Left colon (tissue), 2 donors: ENCODE measurements at regions not wholly inside any gene's neighbourhood (a gene's known extent, or its start where the extent isn't known, plus 50 kb on each side); places are given as distances from the start of the nearest gene placed in this dataset.
A peak's percentile ranks its signal among the peaks of the same experiment; 100 is the strongest.
"Not testable (repeated sequence)": the region's sequence is repeated elsewhere in the genome, so short reads cannot be mapped to it uniquely, and the experiment has no call there.

Experiments used
- ATAC-seq: fragments of 200-7000 bp; cut with Tn5 transposase; one replicate; pipeline ENCODE4 v1.9.1; 2020; ENCODE audit warnings: mild to moderate bottlenecking, moderate library complexity
- DNase-seq, 2 donors: peaks; one replicate each; pipeline ENCODE4 v3.0.0-alpha.2; 2020
- intact Hi-C, 2 donors: fragments of 100-400 bp; cut with DNase I in 1 of 2; cut with micrococcal nuclease in 1 of 2; formaldehyde crosslinking; loops; one replicate each; pipeline versions ENCODE4 v1.11.2 to v1.14.0; 2022; cut with DNase I, micrococcal nuclease
- donor health status: DM: no; HTN: no; CAD: no.
- donor health status: DM: yes; HTN: yes; CAD: no.

DNA sequence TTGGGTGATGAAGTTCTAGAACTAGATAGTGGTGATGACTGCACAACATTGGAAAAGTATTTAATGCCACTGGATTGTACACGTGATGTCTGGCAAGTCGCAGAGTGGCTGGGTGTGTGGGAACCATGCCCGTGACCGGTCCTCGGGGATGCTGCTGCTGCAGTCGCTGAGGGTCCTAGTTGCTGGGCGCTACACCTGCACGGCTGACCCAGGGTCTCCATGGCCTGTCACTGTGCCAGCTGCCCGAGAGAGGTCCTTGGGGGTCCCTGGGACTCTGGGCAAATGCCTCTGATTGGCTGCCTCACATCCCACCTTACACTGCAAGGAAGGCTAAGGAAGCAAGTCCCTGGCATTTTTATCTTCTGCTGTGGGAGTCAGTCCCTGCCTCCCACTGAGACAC, 109.1 kb upstream of the PABPC3 start:
- ATAC-seq (no peak), DNase-seq (no peak)
- intact Hi-C loops = no loop called here

DNA sequence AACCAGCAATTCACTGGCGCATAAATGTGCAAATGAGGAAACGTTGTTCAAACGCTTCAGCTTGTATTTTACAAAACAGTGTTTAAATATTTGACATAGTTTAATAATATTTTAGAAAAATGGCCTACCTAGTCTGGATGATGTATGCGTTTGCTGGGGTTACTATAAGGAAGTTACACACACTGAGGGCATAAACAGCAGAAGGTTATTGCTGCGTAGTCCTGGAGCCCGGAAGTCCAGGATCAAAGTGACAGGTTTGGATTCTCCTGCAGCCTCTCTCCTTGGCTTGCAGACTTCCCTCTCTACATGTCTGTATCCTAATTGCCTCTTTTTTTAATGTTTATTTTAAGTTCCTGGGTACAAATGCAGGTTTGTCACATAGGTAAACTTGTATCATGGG, 106.0 kb upstream of the PABPC3 start:
- peak; percentile 82 for ATAC-seq
- intact Hi-C loops, DNase-seq: not testable (repeated sequence)

DNA sequence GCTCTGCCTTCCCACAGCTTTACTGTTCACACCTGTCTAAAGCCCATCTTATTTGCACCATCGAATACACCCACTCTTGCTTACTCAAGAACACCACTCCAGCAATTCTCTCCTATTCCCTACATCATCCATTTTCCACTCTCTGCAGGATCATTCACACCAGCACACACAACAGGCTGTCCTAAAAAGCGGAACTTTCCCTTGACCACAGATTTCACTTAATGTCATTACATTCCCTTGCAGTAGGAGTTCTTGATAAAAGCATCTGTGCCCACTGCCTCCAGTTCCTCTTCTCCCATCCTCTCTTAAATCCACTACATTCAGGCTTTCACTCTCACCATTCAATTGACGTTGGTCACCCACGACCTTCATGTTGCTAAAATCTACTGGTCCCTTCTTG, 103.0 kb upstream of the PABPC3 start:
- DNase-seq, ATAC-seq, intact Hi-C loops: not testable (repeated sequence)

DNA sequence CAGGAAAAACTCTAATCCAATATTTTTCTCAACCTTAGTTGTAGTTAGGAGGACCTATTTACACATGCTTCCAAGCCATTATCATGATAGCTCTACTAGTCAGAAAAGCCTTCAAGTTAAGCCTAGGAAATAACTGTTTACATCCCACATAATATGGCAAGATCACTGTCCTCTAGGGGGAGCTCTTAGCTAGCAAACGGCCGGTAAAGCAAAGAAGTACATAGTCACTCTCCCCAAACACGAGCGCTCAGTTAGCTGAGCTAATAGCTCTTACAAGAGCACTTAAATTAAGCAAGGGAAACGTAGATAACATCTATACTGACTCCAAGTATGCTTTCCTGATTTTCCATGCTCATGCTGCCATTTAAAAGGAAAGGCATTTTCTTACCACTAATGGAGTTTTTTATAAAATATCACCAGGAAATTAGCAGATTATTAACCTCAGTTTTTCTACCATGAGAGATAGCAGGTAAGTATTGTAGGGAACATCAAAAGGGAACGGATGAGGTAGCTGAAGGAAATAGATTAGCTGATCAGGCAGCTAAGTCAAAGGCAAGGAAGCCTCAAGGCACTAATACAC, 100.6 kb upstream of the PABPC3 start:
- DNase-seq (peak; percentile 43 to 48), ATAC-seq (peak; percentile 82)
- intact Hi-C loops = no loop called here

DNA sequence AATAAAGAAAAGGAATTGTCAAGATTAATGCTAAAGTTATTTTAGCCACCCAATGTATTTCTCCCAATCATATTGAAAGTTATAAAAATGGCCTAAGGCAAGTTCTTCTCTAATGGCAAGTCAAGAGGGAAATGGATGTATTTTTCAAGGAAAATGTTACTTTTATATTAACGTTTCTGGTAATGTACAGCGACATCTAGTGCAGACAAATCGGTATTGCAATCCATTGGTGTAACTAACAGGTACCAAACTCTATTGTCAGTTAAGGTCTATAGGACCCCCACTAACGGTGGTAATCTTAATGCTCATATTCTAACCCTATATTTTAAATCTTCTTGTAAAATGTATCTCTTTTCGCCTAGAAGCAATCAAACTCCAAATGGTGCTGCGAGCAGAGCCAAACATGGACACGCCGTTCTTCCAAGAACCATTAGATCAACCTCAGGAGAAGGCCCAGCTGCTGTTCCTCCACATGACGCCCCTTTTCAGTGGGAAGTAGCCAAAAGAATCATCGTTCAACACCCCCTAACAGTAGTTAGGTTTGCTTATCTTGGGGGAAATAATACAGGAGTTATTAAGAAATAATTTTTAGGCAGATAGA, 98.5 kb upstream of the PABPC3 start:
- intact Hi-C loops = no loop called here
- DNase-seq = no peak
- ATAC-seq = no peak

DNA sequence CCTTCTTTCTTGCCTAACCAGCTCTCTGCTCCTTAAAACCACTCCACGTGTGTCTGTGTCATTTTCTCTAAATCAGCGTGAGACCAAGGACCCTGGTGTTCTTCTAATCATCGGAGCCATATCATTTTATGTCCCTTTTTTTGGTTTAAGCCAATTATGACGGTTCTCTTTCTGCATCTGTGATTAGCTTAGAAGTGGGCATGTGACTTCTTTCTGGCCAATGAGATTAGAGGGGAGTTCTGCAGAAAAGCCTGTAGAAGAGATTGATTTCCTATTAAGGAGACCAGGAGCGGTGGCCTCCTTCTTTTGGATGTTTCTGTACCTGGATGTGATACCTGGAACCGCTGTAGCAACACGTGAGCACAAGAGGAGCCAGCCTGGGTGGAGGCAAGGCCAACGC, 97.5 kb upstream of the PABPC3 start:
- intact Hi-C loops = no loop called here
- no peak for ATAC-seq
- DNase-seq = no peak

DNA sequence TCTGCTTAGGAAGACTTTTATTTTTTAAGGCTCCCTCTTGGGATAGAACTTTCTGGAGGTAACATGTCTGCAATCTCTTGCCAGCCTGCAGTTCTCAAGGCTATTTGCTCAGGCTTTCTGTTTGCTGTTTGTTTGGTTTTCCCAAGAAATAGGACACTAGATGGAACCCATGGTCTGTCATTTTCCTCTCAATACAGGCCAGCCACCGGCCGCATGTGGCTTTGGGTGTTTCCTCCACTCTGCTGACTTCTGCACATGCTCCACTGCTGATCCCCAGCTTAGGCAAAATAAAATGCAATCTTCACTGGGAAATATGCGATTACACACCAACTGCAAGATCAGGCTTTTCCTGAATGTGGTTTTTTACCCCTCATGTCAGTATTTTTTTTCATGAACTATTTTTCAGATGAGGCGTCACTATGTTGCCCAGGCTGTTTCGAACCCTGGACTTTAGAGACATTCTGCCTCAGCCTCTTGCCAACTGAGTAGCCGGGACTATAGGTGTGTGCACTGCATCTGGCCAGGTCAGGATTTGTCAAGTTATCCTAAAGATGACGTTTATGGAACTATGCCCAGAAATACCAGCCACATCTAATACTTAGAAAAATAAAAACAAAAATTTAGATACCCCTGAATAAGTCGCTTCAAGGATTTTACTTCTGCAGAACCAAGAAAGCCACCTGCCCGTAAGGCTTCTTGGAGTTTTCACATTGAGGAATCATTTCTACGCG, 94.3 kb upstream of the PABPC3 start:
- intact Hi-C loops = no loop called here
- DNase-seq (no peak), ATAC-seq (no peak)

DNA sequence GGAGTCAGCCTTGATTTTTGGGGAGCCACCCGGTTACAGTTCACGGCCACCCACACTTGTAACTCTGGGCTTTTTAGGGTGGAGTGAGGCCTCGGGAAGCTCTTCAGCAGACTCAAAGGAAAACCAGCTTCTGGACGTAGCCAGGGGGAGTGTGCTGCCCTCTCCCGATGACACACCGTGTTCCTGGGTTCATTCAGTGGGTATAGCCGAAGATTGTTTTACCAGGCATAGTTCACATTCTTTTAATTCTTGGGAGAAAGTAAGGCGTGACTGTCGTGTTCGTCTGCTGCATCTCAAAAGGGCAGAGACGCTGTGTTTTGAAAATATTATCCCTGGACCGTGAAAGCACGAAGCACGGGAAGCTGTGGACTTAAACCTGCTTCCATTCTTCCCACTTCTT, 93.6 kb upstream of the PABPC3 start:
- ATAC-seq, DNase-seq, intact Hi-C loops: not testable (repeated sequence)

DNA sequence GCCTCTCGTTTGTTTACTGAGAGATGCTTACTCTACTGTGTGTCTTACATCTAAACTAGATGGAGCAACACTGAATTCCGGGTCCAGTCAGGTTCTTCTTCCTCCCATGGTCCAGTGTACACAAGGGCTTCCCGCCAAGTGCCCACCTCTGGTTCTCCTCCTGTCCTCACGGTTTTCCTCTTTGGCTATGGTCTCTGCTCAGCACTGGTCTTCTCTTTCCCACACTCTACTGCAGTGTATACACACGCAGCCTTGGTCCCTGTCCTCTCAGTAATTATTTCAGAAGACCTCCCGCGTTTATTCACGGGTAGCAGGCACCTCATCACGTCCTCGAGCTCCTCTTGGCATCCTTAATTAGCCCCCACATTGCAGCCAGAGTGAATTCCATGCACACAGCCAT, 91.4 kb upstream of the PABPC3 start:
- intact Hi-C loops, DNase-seq, ATAC-seq: not testable (repeated sequence)

DNA sequence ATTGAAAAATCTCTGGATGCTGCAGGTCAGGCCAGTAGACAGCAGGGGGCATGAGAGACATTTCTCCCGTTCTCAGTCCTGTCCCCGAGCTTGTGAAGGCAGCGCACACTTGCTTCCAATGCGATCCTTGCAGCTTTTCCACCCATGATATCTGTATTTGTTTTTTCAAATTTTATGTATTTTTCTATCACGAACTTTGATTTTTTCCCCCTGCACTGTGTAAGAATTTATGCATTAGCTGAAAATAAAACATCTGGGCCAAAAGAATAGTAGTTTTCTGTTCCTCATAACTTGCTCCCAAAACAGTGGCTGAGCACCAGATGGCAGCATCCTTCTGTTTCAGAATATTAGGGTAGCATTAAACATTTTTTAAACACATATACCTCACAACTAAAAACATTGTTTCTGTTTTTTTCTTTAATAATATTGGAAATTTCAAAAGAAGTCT, 90.9 kb upstream of the PABPC3 start:
- DNase-seq, intact Hi-C loops: not testable (repeated sequence)
- ATAC-seq = peak; percentile 87

DNA sequence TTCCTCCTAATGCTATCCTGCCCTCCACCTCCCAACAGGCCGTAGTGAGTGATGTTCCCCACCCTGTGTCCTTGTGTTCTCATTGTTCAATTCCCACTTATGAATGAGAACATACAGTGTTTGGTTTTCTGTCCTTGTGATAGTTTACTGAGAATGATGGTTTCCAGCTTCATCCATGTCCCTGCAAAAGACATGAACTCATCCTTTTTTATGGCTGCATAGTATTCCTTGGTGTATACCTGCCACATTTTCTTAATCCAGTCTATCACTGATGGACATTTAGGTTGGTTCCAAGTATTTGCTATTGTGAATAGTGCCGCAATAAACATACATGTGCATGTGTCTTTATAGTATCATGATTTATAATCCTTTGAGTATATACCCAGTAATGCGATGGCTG, 88.5 kb upstream of the PABPC3 start:
- DNase-seq, ATAC-seq, intact Hi-C loops: not testable (repeated sequence)

DNA sequence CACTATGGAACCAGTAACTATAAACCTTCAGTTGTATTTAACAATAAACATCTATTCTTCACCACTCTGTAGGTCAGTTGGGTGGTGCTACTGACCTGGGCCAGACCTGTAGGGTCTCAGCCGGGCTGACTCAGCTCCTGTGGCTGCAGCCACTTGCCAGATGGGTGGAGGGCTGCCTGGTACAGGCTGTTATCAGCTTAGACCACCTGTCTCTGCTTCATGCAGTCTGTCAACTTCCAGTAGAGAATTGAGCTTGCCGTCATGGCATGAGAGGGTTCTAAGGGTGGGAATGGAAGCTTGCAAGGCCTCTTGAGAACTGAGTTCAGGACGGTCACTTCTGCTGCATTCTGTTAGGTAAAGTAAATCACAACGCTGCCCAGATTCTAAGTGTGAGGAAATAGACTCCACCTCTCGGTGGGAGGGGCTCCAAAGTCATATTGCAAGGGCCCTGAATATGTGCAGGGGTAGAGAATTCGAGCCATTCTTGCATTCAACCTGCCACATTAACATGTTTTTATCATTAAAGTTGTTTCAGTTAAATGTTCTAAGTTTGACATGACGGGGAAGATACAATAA, 81.5 kb upstream of the PABPC3 start:
- DNase-seq, intact Hi-C loops, ATAC-seq: not testable (repeated sequence)

DNA sequence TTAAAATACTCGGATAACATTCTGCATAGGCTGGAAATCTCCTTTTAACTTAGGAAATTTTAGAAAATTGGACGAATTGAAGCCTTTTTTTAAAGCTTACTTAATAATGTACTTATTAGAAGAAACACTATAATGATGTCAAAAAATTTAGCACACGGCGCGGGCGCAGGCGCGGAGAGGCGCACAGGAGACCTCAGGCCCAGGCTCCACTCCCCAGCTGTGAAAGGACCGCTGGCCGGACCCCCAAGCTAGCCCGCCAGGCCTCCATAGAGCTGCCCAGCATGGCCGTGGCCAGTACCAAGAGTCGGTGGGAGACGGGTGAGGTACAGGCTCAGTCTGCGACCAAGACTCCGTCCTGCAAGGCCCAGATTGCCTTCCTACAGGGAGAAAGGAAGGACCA, 78.8 kb upstream of the PABPC3 start:
- ATAC-seq, DNase-seq, intact Hi-C loops: not testable (repeated sequence)

DNA sequence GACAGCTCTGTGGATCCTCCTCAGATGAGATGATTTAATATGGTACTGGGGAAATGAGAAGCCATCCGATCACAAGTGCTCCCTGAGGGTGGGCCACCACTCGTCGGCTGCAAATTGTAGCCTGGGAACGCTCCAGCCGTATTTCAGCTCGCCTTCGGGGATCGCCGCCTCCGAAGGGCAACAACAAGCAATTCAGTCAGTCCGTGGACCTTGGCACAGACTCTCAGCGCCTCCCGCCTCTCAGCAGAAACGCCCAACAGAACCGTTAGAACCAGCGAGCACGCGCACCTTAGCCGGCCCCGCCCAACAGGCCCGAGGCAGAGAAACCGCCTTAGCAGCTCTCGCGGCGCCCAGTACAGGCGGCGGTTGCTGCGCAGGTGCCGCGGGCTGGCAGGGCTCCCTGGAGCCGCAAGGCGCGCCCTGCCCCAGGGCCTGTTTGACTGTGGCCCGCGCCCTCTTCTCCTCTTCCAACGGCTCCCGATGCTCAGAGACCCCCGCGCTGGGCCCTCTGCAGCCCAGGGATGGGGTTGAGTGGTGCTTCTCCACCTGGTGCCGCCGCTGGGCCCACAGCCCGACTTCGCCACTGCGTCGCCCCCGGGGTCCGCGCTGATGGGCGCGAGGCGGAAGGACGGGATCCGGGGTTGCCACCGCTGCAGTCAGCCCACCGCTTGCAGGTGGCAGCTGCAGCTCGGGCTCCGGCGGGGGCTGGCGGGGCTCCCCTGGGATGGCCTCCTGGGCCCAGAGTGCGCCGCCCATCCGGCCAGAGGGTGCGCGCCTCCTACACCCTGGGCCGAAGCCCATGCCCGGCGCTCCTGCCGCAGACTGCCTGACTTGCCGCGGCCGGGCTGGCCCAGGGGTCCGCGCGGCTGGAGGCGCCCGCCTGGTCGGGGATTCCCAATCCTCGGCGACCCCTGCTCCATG, 77.9 kb upstream of the PABPC3 start:
- ATAC-seq (peak; percentile 99), DNase-seq (peak; percentile 83 to 88)
- intact Hi-C loops = not testable (repeated sequence)

DNA sequence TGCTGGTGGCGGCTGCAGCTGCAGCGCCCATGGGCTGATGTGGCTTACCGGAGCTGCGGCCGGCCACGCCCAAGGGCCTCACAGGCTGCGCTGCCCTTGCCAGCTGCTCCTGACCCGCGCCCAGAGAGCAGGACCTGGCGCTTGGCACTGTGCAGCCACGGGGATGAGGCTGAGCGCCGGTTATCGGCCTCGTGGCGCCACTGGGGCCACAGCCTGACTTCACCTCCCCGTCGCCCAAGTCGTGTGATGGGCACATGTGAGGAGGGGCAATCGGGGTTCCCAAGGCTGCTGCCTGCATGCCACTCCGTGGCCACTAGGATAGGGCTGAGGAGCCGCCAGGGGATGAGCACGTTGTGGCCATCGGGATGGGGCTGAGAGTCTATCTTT, 77.2 kb upstream of the PABPC3 start:
- ATAC-seq (peak; percentile 44), DNase-seq (peak in 1 of 2 donors; percentile 39)
- intact Hi-C loops = no loop called here

DNA sequence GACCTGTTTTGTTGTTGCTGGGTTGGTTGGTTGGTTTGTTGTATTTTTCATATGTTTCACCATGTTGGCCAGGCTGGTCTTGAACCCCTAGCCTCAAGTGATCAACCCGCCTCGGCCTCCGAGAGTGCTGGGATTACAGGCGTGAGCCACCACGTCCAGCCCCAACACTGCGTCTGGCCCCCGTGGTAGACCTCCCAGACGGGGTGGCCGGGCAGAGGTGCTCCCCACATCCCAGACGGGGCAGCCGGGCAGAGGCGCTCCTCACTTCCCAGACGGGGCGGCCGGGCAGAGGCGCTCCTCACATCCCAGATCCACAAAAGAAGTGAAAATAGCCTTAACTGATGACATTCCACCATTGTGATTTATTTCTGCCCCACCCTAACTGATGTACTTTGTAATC, 76.2 kb upstream of the PABPC3 start:
- ATAC-seq, intact Hi-C loops, DNase-seq: not testable (repeated sequence)

DNA sequence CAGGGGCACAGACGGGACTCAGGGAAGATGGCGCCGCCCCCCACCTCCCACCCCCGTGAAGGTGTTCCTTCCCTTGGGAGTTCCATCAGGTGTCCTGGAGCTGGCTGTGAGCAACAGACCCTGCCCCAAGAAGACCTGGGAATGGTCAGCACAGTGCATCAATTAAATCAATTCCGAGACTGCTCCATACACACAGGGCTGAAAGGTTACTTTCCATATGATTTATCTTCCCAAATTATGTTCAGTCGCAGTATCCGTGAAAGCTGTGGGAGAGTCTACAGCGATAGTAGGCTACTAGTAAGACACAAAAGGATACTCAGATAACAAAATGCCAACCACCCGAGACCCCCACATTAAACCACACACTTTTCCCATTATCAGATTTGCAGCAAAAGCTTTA, 71.8 kb upstream of the PABPC3 start:
- intact Hi-C loops = no loop called here
- DNase-seq (no peak), ATAC-seq (no peak)

DNA sequence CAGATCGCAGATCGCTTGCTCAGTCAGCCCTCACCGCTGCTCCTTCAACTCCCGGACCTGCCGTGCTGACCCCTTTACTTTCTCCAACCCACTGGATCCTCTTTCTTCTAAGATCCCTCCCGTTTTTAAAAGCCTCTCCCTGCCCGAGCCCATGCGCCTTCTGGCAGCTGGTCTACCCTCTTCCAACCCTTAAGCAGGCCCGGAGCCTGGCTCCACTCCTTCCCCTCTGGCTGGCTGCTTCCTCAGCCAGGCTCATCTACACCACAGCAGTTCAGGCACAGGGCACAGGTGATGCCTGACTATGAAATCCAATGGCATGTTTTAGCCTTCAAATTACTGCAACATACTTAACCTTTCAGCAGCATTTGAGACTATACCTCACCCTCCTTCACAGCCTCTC, 63.8 kb upstream of the PABPC3 start:
- no peak for ATAC-seq
- no peak for DNase-seq
- intact Hi-C loops = no loop called here

DNA sequence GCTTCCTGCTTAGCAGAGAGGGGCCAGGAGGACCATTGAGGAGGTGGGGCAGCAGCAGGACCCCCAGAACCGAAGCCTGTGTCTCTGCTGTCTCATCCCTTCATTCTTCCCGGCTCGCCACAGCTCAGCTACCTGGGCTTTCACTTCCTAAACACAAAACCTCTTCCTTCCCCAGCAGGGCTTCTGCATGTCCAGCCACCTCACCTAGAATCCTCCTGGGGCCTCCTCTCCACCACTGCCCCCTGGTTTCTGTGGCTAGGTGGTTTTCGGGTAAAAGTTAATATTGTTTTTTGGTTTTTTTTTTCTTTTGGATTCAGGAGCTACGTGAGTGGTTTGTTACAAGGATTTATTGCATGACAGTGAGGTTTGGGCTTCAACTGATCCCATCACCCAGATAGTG, 61.8 kb upstream of the PABPC3 start:
- DNase-seq (no peak), ATAC-seq (no peak)
- intact Hi-C loops = no loop called here
